T-cell (primary cell): ENCODE measurements at regions not wholly inside any gene's neighbourhood (a gene's known extent, or its start where the extent isn't known, plus 50 kb on each side); places are given as distances from the start of the nearest gene placed in this dataset.

ENCODE experiments used
- ATAC-seq, 4 experiments: fragments of 200-7000 bp in 3 of 4; fragments of 150-1000 bp in 1 of 4; cut with Tn5 transposase; replicated peaks in 1 of 4; 1 replicate in 3 of 4; 2 replicates in 1 of 4; pipeline ENCODE4 v1.10.0; 2021; ENCODE audit warnings: moderate library complexity in 3 of 4, mild to moderate bottlenecking in 2 of 4, moderate number of reproducible peaks in 1 of 4
- CTCF ChIA-PET, 2 donors: fragments of 300-600 bp; sonication (Branson Sonifier 250); formaldehyde crosslinking; loops; one replicate each; lab custom pipeline; 2022; ENCODE audit warnings: antibody characterized with exemption in 2 of 2; lab: Charles Lee
- POLR2A ChIA-PET, 2 donors: fragments of 300-600 bp; sonication (Branson Sonifier 250); formaldehyde crosslinking; loops; one replicate each; lab custom pipeline; 2022; ENCODE audit warnings: antibody characterized with exemption in 2 of 2; lab: Charles Lee
- DNase-seq, 35 experiments: peaks; one replicate each; pipeline versions ENCODE4 v3.0.0 to v3.0.0-alpha.2; 2013 to 2023
- H3K27ac ChIP-seq: one replicate; pipeline ENCODE4 v1.5.1; 2013; ENCODE audit warnings: low read length
- H3K27me3 ChIP-seq, 2 experiments: replicated peaks in 1 of 2; 1 replicate in 1 of 2; 2 replicates in 1 of 2; pipeline versions ENCODE4 v1.6.1 to v1.7.0; 2013; ENCODE audit warnings: low read length in 1 of 2, mixed read lengths in 1 of 2; ENCODE audit not compliant: control insufficient read depth in 2 of 2, insufficient read depth in 2 of 2; ENCODE audit errors: extremely low read depth in 1 of 2
- H3K36me3 ChIP-seq, 2 donors: 1 replicate in 1 of 2; 2 replicates in 1 of 2; pipeline versions ENCODE4 v1.6.1 to v1.7.0; 2013; ENCODE audit warnings: low read length in 1 of 2; ENCODE audit not compliant: control insufficient read depth in 2 of 2, insufficient read depth in 1 of 2; ENCODE audit errors: extremely low read depth in 1 of 2
- H3K4me1 ChIP-seq, 2 experiments: 1 replicate in 1 of 2; 2 replicates in 1 of 2; pipeline versions ENCODE4 v1.6.1 to v1.7.0; 2013; ENCODE audit warnings: low read length in 2 of 2, mixed read lengths in 1 of 2; ENCODE audit not compliant: insufficient read depth in 2 of 2, control insufficient read depth in 1 of 2; ENCODE audit errors: extremely low read depth in 1 of 2
- H3K4me3 ChIP-seq, 2 donors: 1 replicate in 1 of 2; 2 replicates in 1 of 2; pipeline versions ENCODE4 v1.5.1 to v1.7.0; 2013; ENCODE audit warnings: mild to moderate bottlenecking in 2 of 2, low read length in 1 of 2, moderate library complexity in 1 of 2; ENCODE audit not compliant: control insufficient read depth in 1 of 2; ENCODE audit errors: extremely low read depth in 1 of 2
- H3K9me3 ChIP-seq: 2 replicates; pipeline ENCODE4 v1.7.0; 2013
- H3K27ac Mint-ChIP-seq, 2 donors: one replicate each; pipeline ENCODE4 v1.8.0; 2020 to 2021; ENCODE audit warnings: mild to moderate bottlenecking in 2 of 2, mixed read lengths in 2 of 2
- H3K27me3 Mint-ChIP-seq, 2 donors: one replicate each; pipeline ENCODE4 v1.8.0; 2021 to 2022; ENCODE audit warnings: mixed read lengths in 2 of 2
- H3K36me3 Mint-ChIP-seq: one replicate; pipeline ENCODE4 v1.8.0; 2021; ENCODE audit warnings: mixed read lengths
- H3K4me1 Mint-ChIP-seq, 3 donors: one replicate each; pipeline ENCODE4 v1.8.0; 2020 to 2022; ENCODE audit warnings: mixed read lengths in 3 of 3, mild to moderate bottlenecking in 1 of 3
- H3K4me3 Mint-ChIP-seq, 3 donors: one replicate each; pipeline ENCODE4 v1.8.0; 2020 to 2022; ENCODE audit warnings: mild to moderate bottlenecking in 3 of 3, mixed read lengths in 3 of 3, moderate library complexity in 3 of 3
- H3K9me3 Mint-ChIP-seq, 3 donors: one replicate each; pipeline ENCODE4 v1.8.0; 2020 to 2022; ENCODE audit warnings: mixed read lengths in 3 of 3
- WGBS: methylation state at CpG from one replicate; pipeline ENCODE4 v1.1.5; 2013; ENCODE audit warnings: missing lambda C conversion rate; ENCODE audit not compliant: insufficient coverage; 5-methylcytosine and 5-hydroxymethylcytosine counted together

- H3K36me3 ChIP-seq = no peaks in the 10 kb centered on the region
- no peak for ATAC-seq
- Mint-ChIP-seq H3K4me1 (peaks cover 42 to 45% (median 44%) of the 10 kb centered on the region in 3 donors), H3K36me3 (peaks cover 25% of the 10 kb centered on the region), H3K9me3 (peaks cover 0 to 8% (median 6%) of the 10 kb centered on the region in 3 donors), H3K4me3 (no peak overlapping the region), H3K27ac (no peak overlapping the region), H3K27me3 (no peaks in the 10 kb centered on the region)
- H3K27ac ChIP-seq = no peak overlapping the region
- H3K9me3 ChIP-seq = peaks cover 2% of the 10 kb centered on the region
- WGBS = no CpG with 5 or more reads among the region's 1 CpG
- POLR2A ChIA-PET = interaction anchor here in 1 of 2 donors (1.0 kb wide), 1 partner anchor 266 kb away, joined by 3 read pairs; no protein-coding TSS in a partner anchor
- no peak overlapping the region for H3K4me3 ChIP-seq
- DNase-seq = no peak
- CTCF ChIA-PET = no interaction called here
- H3K27me3 ChIP-seq = no peaks in the 10 kb centered on the region
- H3K4me1 ChIP-seq = peaks cover under 1 to 2% of the 10 kb centered on the region in 2 experiments
Observed at GRCh38 chr2:181190711-181191110, 210.3 kb downstream of the UBE2E3 start.

- WGBS = 100% methylated on average over 1 of the region's 1 CpG
- peaks cover 0 to 13% (median 6%) of the 10 kb centered on the region in 3 donors for H3K9me3 Mint-ChIP-seq
- no peak overlapping the region for H3K27ac Mint-ChIP-seq
- no peaks in the 10 kb centered on the region for H3K36me3 ChIP-seq
- ChIA-PET CTCF (interaction anchor here in 1 of 2 donors (0.6 kb wide), 2 partner anchors 35 to 267 kb away, joined by 4 read pairs; no protein-coding TSS in a partner anchor), POLR2A (interaction anchor here in 1 of 2 donors (0.6 kb wide), 1 partner anchor 19 kb away, joined by 3 read pairs; no protein-coding TSS in a partner anchor)
- H3K27me3 ChIP-seq = no peaks in the 10 kb centered on the region
- H3K4me1 ChIP-seq = peaks cover 5 to 21% of the 10 kb centered on the region in 2 experiments
- DNase-seq (no peak), ATAC-seq (no peak)
- no peaks in the 10 kb centered on the region for H3K27me3 Mint-ChIP-seq
- peaks cover 58 to 64% (median 63%) of the 10 kb centered on the region in 3 donors for H3K4me1 Mint-ChIP-seq
- H3K9me3 ChIP-seq = peaks cover 2% of the 10 kb centered on the region
- no peak overlapping the region for H3K27ac ChIP-seq
- H3K36me3 Mint-ChIP-seq = peaks cover 24% of the 10 kb centered on the region
- H3K4me3 Mint-ChIP-seq = no peak overlapping the region
- no peak overlapping the region for H3K4me3 ChIP-seq
Observed at GRCh38 chr2:181193550-181193949, 213.1 kb downstream of the UBE2E3 start.

DNA sequence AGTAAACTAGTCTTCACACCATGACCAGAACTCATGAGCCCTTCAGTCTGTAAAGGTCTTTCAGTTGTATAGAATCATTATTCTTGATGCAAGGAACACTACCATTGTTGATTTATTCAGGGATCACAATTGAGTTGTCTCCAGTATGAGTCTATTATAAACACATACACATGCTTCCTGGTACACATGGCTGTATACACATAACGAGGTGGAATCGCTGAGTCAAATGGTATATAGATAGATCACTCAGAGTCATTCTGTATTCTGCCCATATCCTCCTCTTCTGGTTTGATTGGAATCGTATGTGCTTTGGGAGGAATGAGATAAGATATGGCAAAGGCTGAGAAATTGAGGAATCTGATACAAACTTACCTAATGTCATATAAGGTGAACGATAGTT, 216.0 kb downstream of the UBE2E3 start:
- ATAC-seq = no peak
- peak overlapping the region in 1 of 3 donors; percentile 35 for H3K4me3 Mint-ChIP-seq
- Histone ChIP-seq H3K4me3 (no peak overlapping the region), H3K9me3 (peaks cover 2% of the 10 kb centered on the region), H3K36me3 (no peaks in the 10 kb centered on the region), H3K27me3 (no peaks in the 10 kb centered on the region), H3K27ac (peak overlapping the region; percentile 57), H3K4me1 (peaks cover 10 to 26% of the 10 kb centered on the region in 2 experiments)
- WGBS = no CpG with 5 or more reads among the region's 4 CpGs
- H3K27me3 Mint-ChIP-seq = no peaks in the 10 kb centered on the region
- peaks cover 31% of the 10 kb centered on the region for H3K36me3 Mint-ChIP-seq
- POLR2A ChIA-PET = interaction anchor here in 1 of 2 donors (0.6 kb wide), 1 partner anchor 116 kb away, joined by 3 read pairs; no protein-coding TSS in a partner anchor
- peak overlapping the region; percentile 81 to 86 for H3K27ac Mint-ChIP-seq
- peaks cover 53 to 68% (median 60%) of the 10 kb centered on the region in 3 donors for H3K4me1 Mint-ChIP-seq
- peaks cover 6 to 23% (median 13%) of the 10 kb centered on the region in 3 donors for H3K9me3 Mint-ChIP-seq
- CTCF ChIA-PET = interaction anchor here in 1 of 2 donors (0.7 kb wide), 1 partner anchor 92 kb away, joined by 4 read pairs; no protein-coding TSS in a partner anchor
- no peak for DNase-seq

DNA sequence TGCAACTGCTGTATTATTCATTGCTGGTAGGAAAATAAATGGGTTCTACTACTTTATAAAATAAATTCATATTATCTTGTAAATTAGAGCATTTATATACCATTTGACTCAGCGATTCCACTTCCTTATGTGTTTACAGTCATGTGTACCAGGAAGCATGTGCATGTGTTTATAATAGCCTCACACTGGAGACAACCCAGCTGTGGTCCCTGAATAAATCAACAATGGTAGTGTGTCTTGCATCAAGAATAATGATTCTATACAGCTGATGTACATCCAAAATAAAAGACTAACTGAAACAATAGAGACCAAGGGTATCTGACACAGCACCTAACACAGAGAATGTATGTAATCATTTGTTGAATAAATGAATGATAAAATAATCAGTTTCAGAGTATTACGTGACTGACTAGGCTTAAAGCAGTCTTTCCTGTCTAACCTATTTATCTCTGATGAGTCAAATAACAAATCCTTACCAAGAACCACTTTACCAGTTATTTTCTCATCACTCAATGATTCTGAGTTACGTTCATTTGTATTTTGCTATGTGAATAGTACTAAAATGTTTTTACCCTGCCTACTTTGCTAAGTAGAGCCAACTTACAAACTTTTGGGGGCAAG, 216.8 kb downstream of the UBE2E3 start:
- Histone ChIP-seq H3K27me3 (no peaks in the 10 kb centered on the region), H3K9me3 (peaks cover 2% of the 10 kb centered on the region), H3K27ac (peak overlapping the region; percentile 57), H3K36me3 (no peaks in the 10 kb centered on the region), H3K4me1 (peaks cover 10 to 26% of the 10 kb centered on the region in 2 experiments), H3K4me3 (no peak overlapping the region)
- peak; percentile 29 to 55 (median 46) for ATAC-seq
- ChIA-PET CTCF (interaction anchor here in 1 of 2 donors (0.6 to 0.7 kb wide), 2 partner anchors 15 to 93 kb away, joined by 3 to 4 read pairs; no protein-coding TSS in a partner anchor), POLR2A (interaction anchor here in 1 of 2 donors (0.6 kb wide), 1 partner anchor 34 kb away, joined by 3 read pairs; no protein-coding TSS in a partner anchor)
- H3K27ac Mint-ChIP-seq = peak overlapping the region; percentile 91 to 94
- H3K4me1 Mint-ChIP-seq = peaks cover 56 to 74% (median 60%) of the 10 kb centered on the region in 3 donors
- no peaks in the 10 kb centered on the region for H3K27me3 Mint-ChIP-seq
- peak overlapping the region in 2 of 3 donors; percentile 53 to 63 for H3K4me3 Mint-ChIP-seq
- peak in 1 of 35 experiments; percentile 6 for DNase-seq
- H3K9me3 Mint-ChIP-seq = peaks cover 6 to 29% (median 14%) of the 10 kb centered on the region in 3 donors
- H3K36me3 Mint-ChIP-seq = peaks cover 38% of the 10 kb centered on the region
- no CpG with 5 or more reads among the region's 3 CpGs for WGBS

DNA sequence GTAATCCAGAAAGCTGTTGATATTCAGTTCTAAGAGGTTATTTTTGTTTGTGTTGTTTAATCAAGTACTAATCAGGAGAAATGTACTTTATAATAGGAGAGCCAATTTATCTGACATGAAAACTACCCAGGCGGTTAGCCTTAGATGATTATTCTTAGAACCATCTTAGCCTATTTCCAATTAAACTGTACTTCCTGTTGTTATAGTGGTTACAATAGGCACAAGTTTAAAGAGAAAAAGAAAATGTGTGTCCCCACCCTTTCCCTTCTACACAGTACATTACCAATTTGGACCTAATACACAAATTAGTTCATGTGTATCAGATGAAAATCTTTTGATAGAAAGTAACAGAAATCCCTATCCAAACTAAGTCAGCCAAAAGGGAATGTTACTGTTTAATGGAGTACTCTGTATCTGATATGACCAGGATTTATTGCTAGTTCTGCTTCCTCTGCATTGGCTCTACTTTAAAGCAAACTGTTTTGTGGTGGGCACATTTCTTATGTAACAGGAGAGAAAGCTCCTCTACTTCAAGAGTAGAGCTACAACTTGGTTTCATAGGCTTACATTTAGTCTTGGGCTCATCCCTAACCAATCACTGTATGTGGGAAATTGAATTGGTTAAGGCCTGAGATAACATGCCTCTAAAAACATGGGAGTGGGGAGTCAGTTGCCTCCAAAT, 217.9 kb downstream of the UBE2E3 start:
- Histone ChIP-seq H3K9me3 (peaks cover 2% of the 10 kb centered on the region), H3K36me3 (no peaks in the 10 kb centered on the region), H3K4me3 (no peak overlapping the region), H3K27ac (peak overlapping the region; percentile 57), H3K27me3 (no peaks in the 10 kb centered on the region), H3K4me1 (peaks cover 10 to 26% of the 10 kb centered on the region in 2 experiments)
- peak in 1 of 35 experiments; percentile 20 for DNase-seq
- POLR2A ChIA-PET = interaction anchor here in 1 of 2 donors (0.6 kb wide), 2 partner anchors 16 to 258 kb away, joined by 3 to 4 read pairs; no protein-coding TSS in a partner anchor
- CTCF ChIA-PET = no interaction called here
- H3K4me1 Mint-ChIP-seq = peaks cover 55 to 71% (median 56%) of the 10 kb centered on the region in 3 donors
- ATAC-seq = peak; percentile 67 to 79 (median 75)
- peak overlapping the region; percentile 91 to 94 for H3K27ac Mint-ChIP-seq
- no peaks in the 10 kb centered on the region for H3K27me3 Mint-ChIP-seq
- H3K9me3 Mint-ChIP-seq = peaks cover 6 to 30% (median 14%) of the 10 kb centered on the region in 3 donors
- H3K4me3 Mint-ChIP-seq = peak overlapping the region; percentile 48 to 63 (median 57)
- peaks cover 39% of the 10 kb centered on the region for H3K36me3 Mint-ChIP-seq
- WGBS = no CpG with 5 or more reads among the region's 1 CpG

DNA sequence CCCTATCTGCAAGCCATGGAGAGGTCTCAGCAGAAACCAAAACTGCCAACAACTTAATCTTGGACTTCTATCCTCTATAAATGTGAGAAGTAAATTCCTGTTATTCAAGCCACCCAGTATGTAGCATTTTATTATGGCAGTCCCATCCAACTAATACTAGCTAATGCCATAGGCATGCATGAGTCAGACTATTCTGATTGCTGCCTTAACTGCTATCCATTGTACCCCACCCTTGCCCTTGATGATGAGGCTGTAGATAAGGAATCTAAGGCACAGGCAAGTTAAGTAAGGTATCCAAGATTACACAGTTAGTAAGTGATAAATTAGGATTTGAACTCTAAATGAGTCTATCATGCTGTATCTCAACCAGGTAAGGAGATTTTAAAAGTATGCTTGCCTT, 223.0 kb downstream of the UBE2E3 start:
- ATAC-seq (no peak), DNase-seq (no peak)
- H3K27me3 Mint-ChIP-seq = no peaks in the 10 kb centered on the region
- peaks cover 4 to 8% of the 10 kb centered on the region in 2 experiments for H3K4me1 ChIP-seq
- peaks cover 62% of the 10 kb centered on the region for H3K36me3 Mint-ChIP-seq
- peaks cover 17 to 52% (median 22%) of the 10 kb centered on the region in 3 donors for H3K9me3 Mint-ChIP-seq
- peak overlapping the region; percentile 11 to 23 for H3K27ac Mint-ChIP-seq
- H3K36me3 ChIP-seq = peaks cover 2 to 5% of the 10 kb centered on the region in 2 donors
- H3K4me3 Mint-ChIP-seq = no peak overlapping the region
- POLR2A ChIA-PET = interaction anchor here in 1 of 2 donors (0.5 to 0.7 kb wide), 2 partner anchors 41 to 81 kb away, joined by 3 to 5 read pairs; no protein-coding TSS in a partner anchor
- H3K4me3 ChIP-seq = no peak overlapping the region
- H3K27ac ChIP-seq = no peak overlapping the region
- CTCF ChIA-PET = no interaction called here
- no peaks in the 10 kb centered on the region for H3K27me3 ChIP-seq
- peaks cover 27 to 35% (median 27%) of the 10 kb centered on the region in 3 donors for H3K4me1 Mint-ChIP-seq
- H3K9me3 ChIP-seq = peaks cover 4% of the 10 kb centered on the region
